ENCODE measurements at regions not wholly inside any gene's neighbourhood (a gene's known extent, or its start where the extent isn't known, plus 50 kb on each side); places are given as distances from the start of the nearest gene placed in this dataset.

DNA sequence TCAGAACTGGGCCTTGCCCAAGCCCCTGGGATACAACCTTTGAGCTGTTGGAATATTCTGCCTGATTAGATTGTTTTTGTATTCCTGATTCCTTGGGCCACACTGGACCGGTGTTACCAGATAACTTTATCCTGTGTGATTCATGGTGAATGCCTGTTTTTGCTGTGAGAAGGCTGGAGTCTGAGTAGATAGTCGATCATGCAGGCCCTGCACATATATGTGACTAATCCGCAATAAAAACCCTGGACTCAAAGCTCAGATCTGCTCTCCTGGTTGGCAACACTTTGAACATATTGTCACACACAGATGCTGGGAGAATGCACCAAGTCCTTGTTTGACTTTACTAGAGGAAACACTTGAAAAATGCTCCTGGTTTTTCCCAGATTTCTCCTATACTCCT lies 183.9 kb upstream of the MBL2 start:
- H3K4me1 Mint-ChIP-seq (ENCODE audit: unreplicated experiment) = no peaks in the 10 kb centered on the region
- no peak overlapping the region for H3K4me3 Mint-ChIP-seq (ENCODE audit: unreplicated experiment)
- no peaks in the 10 kb centered on the region for H3K36me3 Mint-ChIP-seq (ENCODE audit: unreplicated experiment)
- no peaks in the 10 kb centered on the region for H3K9me3 Mint-ChIP-seq (ENCODE audit: unreplicated experiment)
- TF ChIP-seq CTCF (IDR thresholded peaks at IDR 0.05) = no peak
- H3K27me3 Mint-ChIP-seq (ENCODE audit: unreplicated experiment) = peaks cover 7% of the 10 kb centered on the region
- no peak for DNase-seq (ENCODE audit: extremely low spot score, unreplicated experiment)
- no peak overlapping the region for H3K27ac Mint-ChIP-seq (ENCODE audit: unreplicated experiment)

DNA sequence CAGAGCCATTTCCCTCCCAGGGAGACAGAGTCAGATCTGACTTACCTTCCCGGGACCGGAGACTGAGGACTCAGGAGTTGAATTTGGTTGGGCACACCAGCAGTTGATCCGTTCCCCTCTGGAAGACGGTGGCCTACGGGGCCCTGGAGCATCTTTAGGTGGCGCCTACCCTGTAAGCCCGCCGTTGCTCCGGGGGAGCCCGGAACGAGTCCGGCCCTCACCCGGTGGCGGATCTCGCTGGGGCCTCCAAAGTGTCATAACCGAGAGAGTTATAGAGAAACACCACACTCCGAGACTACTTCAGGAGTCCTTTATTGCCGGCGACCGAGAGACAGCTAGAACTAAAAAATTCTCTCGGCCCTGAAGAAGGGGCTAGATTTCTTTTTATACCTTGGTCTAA lies 182.8 kb upstream of the MBL2 start:
- Mint-ChIP-seq H3K4me3 (ENCODE audit: unreplicated experiment) (no peak overlapping the region), H3K9me3 (ENCODE audit: unreplicated experiment) (no peaks in the 10 kb centered on the region), H3K4me1 (ENCODE audit: unreplicated experiment) (no peaks in the 10 kb centered on the region), H3K27ac (ENCODE audit: unreplicated experiment) (no peak overlapping the region), H3K36me3 (ENCODE audit: unreplicated experiment) (no peaks in the 10 kb centered on the region), H3K27me3 (ENCODE audit: unreplicated experiment) (peaks cover 3% of the 10 kb centered on the region)
- no peak for DNase-seq (ENCODE audit: extremely low spot score, unreplicated experiment)
- TF ChIP-seq CTCF (IDR thresholded peaks at IDR 0.05) = no peak

- Mint-ChIP-seq H3K27me3 (ENCODE audit: unreplicated experiment) (no peaks in the 10 kb centered on the region), H3K36me3 (ENCODE audit: unreplicated experiment) (no peaks in the 10 kb centered on the region), H3K27ac (ENCODE audit: unreplicated experiment) (no peak overlapping the region)
These were observed 181.8 kb upstream of the MBL2 start for GRCh38 chr10:52954407-52954806.

GRCh38 chr10:52952391-52953055 lies 179.9 kb upstream of the MBL2 start:
- Mint-ChIP-seq H3K4me1 (ENCODE audit: unreplicated experiment) (no peaks in the 10 kb centered on the region), H3K27me3 (ENCODE audit: unreplicated experiment) (peaks cover 6% of the 10 kb centered on the region), H3K9me3 (ENCODE audit: unreplicated experiment) (no peaks in the 10 kb centered on the region), H3K4me3 (ENCODE audit: unreplicated experiment) (no peak overlapping the region), H3K36me3 (ENCODE audit: unreplicated experiment) (no peaks in the 10 kb centered on the region), H3K27ac (ENCODE audit: unreplicated experiment) (no peak overlapping the region)
- no peak for TF ChIP-seq CTCF (IDR thresholded peaks at IDR 0.05)
- no peak for DNase-seq (ENCODE audit: extremely low spot score, unreplicated experiment)

More at GRCh38 chr10:52954407-52954806, 181.8 kb upstream of the MBL2 start:
- no peak for TF ChIP-seq CTCF (IDR thresholded peaks at IDR 0.05)
- Mint-ChIP-seq H3K9me3 (ENCODE audit: unreplicated experiment) (no peaks in the 10 kb centered on the region), H3K4me1 (ENCODE audit: unreplicated experiment) (no peaks in the 10 kb centered on the region), H3K4me3 (ENCODE audit: unreplicated experiment) (no peak overlapping the region)
- DNase-seq (ENCODE audit: extremely low spot score, unreplicated experiment) = no peak

GRCh38 chr10:52951824-52952223 lies 179.2 kb upstream of the MBL2 start:
- peak; percentile 23 for TF ChIP-seq CTCF (IDR thresholded peaks at IDR 0.05)
- Mint-ChIP-seq H3K4me3 (ENCODE audit: unreplicated experiment) (no peak overlapping the region), H3K27me3 (ENCODE audit: unreplicated experiment) (peaks cover 6% of the 10 kb centered on the region), H3K36me3 (ENCODE audit: unreplicated experiment) (no peaks in the 10 kb centered on the region), H3K4me1 (ENCODE audit: unreplicated experiment) (no peaks in the 10 kb centered on the region), H3K27ac (ENCODE audit: unreplicated experiment) (no peak overlapping the region), H3K9me3 (ENCODE audit: unreplicated experiment) (no peaks in the 10 kb centered on the region)
- DNase-seq (ENCODE audit: extremely low spot score, unreplicated experiment) = no peak
